MM.1S (cell line): ENCODE measurements at regions not wholly inside any gene's neighbourhood (a gene's known extent, or its start where the extent isn't known, plus 50 kb on each side); places are given as distances from the start of the nearest gene placed in this dataset.

Experiments used
- CTCF ChIP-seq: fragments of 300-600 bp; sonication (generic); IDR thresholded peaks from 2 replicates; pipeline ENCODE4 v1.5.1; 2016; ENCODE audit warnings: antibody characterized with exemption, low read length, mixed read lengths
- EZH2phosphoT487 ChIP-seq: fragments of 300-600 bp; sonication (generic); IDR thresholded peaks from 2 replicates; pipeline ENCODE4 v1.6.1; 2018; ENCODE audit warnings: antibody characterized with exemption, low read length

GRCh38 chr4:82047731-82048130, 326.1 kb downstream of the HNRNPD start:
- no peak for TF ChIP-seq CTCF
- TF ChIP-seq EZH2phosphoT487, result no peak
